Activated CD4-positive, alpha-beta T cell treated with anti-CD3 and anti-CD28 coated beads, Interleukin-2, amount 10 ng/mL, durations not matched to agents 24 days and 14 days (primary cell): ENCODE measurements at regions not wholly inside any gene's neighbourhood (a gene's known extent, or its start where the extent isn't known, plus 50 kb on each side); places are given as distances from the start of the nearest gene placed in this dataset.

ENCODE experiments used
- DNase-seq: peaks from one replicate; pipeline ENCODE4 v3.0.0; 2022
- H3K27ac Mint-ChIP-seq: one replicate; pipeline ENCODE4 v1.8.0; 2022; ENCODE audit warnings: mild to moderate bottlenecking, mixed read lengths
- H3K27me3 Mint-ChIP-seq: one replicate; pipeline ENCODE4 v1.8.0; 2022; ENCODE audit warnings: mixed read lengths
- H3K36me3 Mint-ChIP-seq: one replicate; pipeline ENCODE4 v1.8.0; 2022; ENCODE audit warnings: low read depth, mild to moderate bottlenecking, mixed read lengths
- H3K4me1 Mint-ChIP-seq: one replicate; pipeline ENCODE4 v1.8.0; 2021; ENCODE audit warnings: mixed read lengths
- H3K4me3 Mint-ChIP-seq: one replicate; pipeline ENCODE4 v1.8.0; 2022; ENCODE audit warnings: mild to moderate bottlenecking, moderate library complexity, mixed read lengths
- H3K9me3 Mint-ChIP-seq: one replicate; pipeline ENCODE4 v1.8.0; 2021; ENCODE audit warnings: mixed read lengths
- intact Hi-C: fragments of 100-400 bp; cut with micrococcal nuclease; formaldehyde crosslinking; loops from one replicate; pipeline ENCODE4 v1.15.1; 2023

GRCh38 chr5:98694902-98695301 lies 78.6 kb upstream of the RGMB start:
- no peaks in the 10 kb centered on the region for H3K36me3 Mint-ChIP-seq
- H3K9me3 Mint-ChIP-seq, result peaks cover 5% of the 10 kb centered on the region
- H3K27ac Mint-ChIP-seq, result no peak overlapping the region
- H3K4me1 Mint-ChIP-seq, result no peaks in the 10 kb centered on the region
- intact Hi-C loops, result no loop called here
- DNase-seq, result no peak
- H3K4me3 Mint-ChIP-seq, result no peak overlapping the region
- no peaks in the 10 kb centered on the region for H3K27me3 Mint-ChIP-seq

- H3K27me3 Mint-ChIP-seq, result no peaks in the 10 kb centered on the region
- peaks cover 10% of the 10 kb centered on the region for H3K9me3 Mint-ChIP-seq
- no peak overlapping the region for H3K27ac Mint-ChIP-seq
- intact Hi-C loops, result no loop called here
- DNase-seq, result no peak
- no peak overlapping the region for H3K4me3 Mint-ChIP-seq
- no peaks in the 10 kb centered on the region for H3K4me1 Mint-ChIP-seq
- H3K36me3 Mint-ChIP-seq, result no peaks in the 10 kb centered on the region
Measured at GRCh38 chr5:98698359-98698758, 75.1 kb upstream of the RGMB start.

GRCh38 chr5:98700730-98701129 lies 72.7 kb upstream of the RGMB start:
- no peak overlapping the region for H3K27ac Mint-ChIP-seq

GRCh38 chr5:98705841-98706240 lies 67.6 kb upstream of the RGMB start:
- DNase-seq, result no peak
- Mint-ChIP-seq H3K4me1 (no peaks in the 10 kb centered on the region), H3K36me3 (no peaks in the 10 kb centered on the region), H3K9me3 (peaks cover 19% of the 10 kb centered on the region), H3K4me3 (no peak overlapping the region), H3K27me3 (no peaks in the 10 kb centered on the region), H3K27ac (no peak overlapping the region)
- intact Hi-C loops, result no loop called here

More at GRCh38 chr5:98700730-98701129, 72.7 kb upstream of the RGMB start:
- H3K36me3 Mint-ChIP-seq, result no peaks in the 10 kb centered on the region
- H3K27me3 Mint-ChIP-seq, result no peaks in the 10 kb centered on the region
- no peak overlapping the region for H3K4me3 Mint-ChIP-seq
- no peaks in the 10 kb centered on the region for H3K4me1 Mint-ChIP-seq
- intact Hi-C loops, result no loop called here
- peaks cover 19% of the 10 kb centered on the region for H3K9me3 Mint-ChIP-seq
- DNase-seq, result no peak

GRCh38 chr5:98709681-98710080 lies 63.8 kb upstream of the RGMB start:
- Mint-ChIP-seq H3K27ac (no peak overlapping the region), H3K4me3 (no peak overlapping the region), H3K27me3 (no peaks in the 10 kb centered on the region), H3K9me3 (no peaks in the 10 kb centered on the region), H3K4me1 (no peaks in the 10 kb centered on the region), H3K36me3 (no peaks in the 10 kb centered on the region)
- intact Hi-C loops, result no loop called here
- DNase-seq, result no peak

GRCh38 chr5:98713027-98713426 lies 60.4 kb upstream of the RGMB start:
- intact Hi-C loops, result no loop called here
- H3K27me3 Mint-ChIP-seq, result no peaks in the 10 kb centered on the region

GRCh38 chr5:98713856-98714255 lies 59.6 kb upstream of the RGMB start:
- intact Hi-C loops, result no loop called here
- Mint-ChIP-seq H3K36me3 (no peaks in the 10 kb centered on the region), H3K4me1 (no peaks in the 10 kb centered on the region), H3K27me3 (no peaks in the 10 kb centered on the region), H3K4me3 (no peak overlapping the region), H3K9me3 (no peaks in the 10 kb centered on the region), H3K27ac (no peak overlapping the region)
- no peak for DNase-seq

More at GRCh38 chr5:98713027-98713426, 60.4 kb upstream of the RGMB start:
- no peaks in the 10 kb centered on the region for H3K9me3 Mint-ChIP-seq
- H3K4me3 Mint-ChIP-seq, result no peak overlapping the region
- H3K36me3 Mint-ChIP-seq, result no peaks in the 10 kb centered on the region
- H3K27ac Mint-ChIP-seq, result no peak overlapping the region
- no peak for DNase-seq
- no peaks in the 10 kb centered on the region for H3K4me1 Mint-ChIP-seq

- no peaks in the 10 kb centered on the region for H3K4me1 Mint-ChIP-seq
- no peak overlapping the region for H3K27ac Mint-ChIP-seq
- intact Hi-C loops, result no loop called here
- H3K9me3 Mint-ChIP-seq, result no peaks in the 10 kb centered on the region
- no peak for DNase-seq
- H3K4me3 Mint-ChIP-seq, result no peak overlapping the region
- H3K27me3 Mint-ChIP-seq, result no peaks in the 10 kb centered on the region
- H3K36me3 Mint-ChIP-seq, result no peaks in the 10 kb centered on the region
Measured at GRCh38 chr5:98714710-98715288, 58.7 kb upstream of the RGMB start.

- Mint-ChIP-seq H3K27ac (no peak overlapping the region), H3K4me1 (no peaks in the 10 kb centered on the region), H3K4me3 (no peak overlapping the region), H3K36me3 (no peaks in the 10 kb centered on the region), H3K9me3 (no peaks in the 10 kb centered on the region), H3K27me3 (no peaks in the 10 kb centered on the region)
- DNase-seq, result no peak
- intact Hi-C loops, result no loop called here
Measured at GRCh38 chr5:98721231-98721928, 52.1 kb upstream of the RGMB start.

- no peak overlapping the region for H3K27ac Mint-ChIP-seq
- no peak for DNase-seq
- no peaks in the 10 kb centered on the region for H3K4me1 Mint-ChIP-seq
- H3K9me3 Mint-ChIP-seq, result no peaks in the 10 kb centered on the region
- H3K36me3 Mint-ChIP-seq, result no peaks in the 10 kb centered on the region
- intact Hi-C loops, result no loop called here
- H3K27me3 Mint-ChIP-seq, result no peaks in the 10 kb centered on the region
- no peak overlapping the region for H3K4me3 Mint-ChIP-seq
Measured at GRCh38 chr5:98722188-98722587, 51.3 kb upstream of the RGMB start.

GRCh38 chr5:98723061-98723460 lies 50.4 kb upstream of the RGMB start:
- no peaks in the 10 kb centered on the region for H3K4me1 Mint-ChIP-seq
- no peak overlapping the region for H3K4me3 Mint-ChIP-seq
- DNase-seq, result no peak
- no peak overlapping the region for H3K27ac Mint-ChIP-seq
- H3K9me3 Mint-ChIP-seq, result no peaks in the 10 kb centered on the region
- no peaks in the 10 kb centered on the region for H3K27me3 Mint-ChIP-seq
- H3K36me3 Mint-ChIP-seq, result no peaks in the 10 kb centered on the region
- intact Hi-C loops, result no loop called here
